Posterior cingulate gyrus (tissue), 11 donors: ENCODE measurements at regions not wholly inside any gene's neighbourhood (a gene's known extent, or its start where the extent isn't known, plus 50 kb on each side); places are given as distances from the start of the nearest gene placed in this dataset.

Experiments used
- DNase-seq, 10 donors: peaks; one replicate each; pipeline versions ENCODE4 v3.0.0 to v3.0.0-alpha.2; 2020 to 2021; ENCODE audit warnings: mixed read lengths in 3 of 10
- intact Hi-C: fragments of 100-400 bp; cut with DNase I; formaldehyde crosslinking; loops from one replicate; pipeline ENCODE4 v1.15.1; 2023

DNA sequence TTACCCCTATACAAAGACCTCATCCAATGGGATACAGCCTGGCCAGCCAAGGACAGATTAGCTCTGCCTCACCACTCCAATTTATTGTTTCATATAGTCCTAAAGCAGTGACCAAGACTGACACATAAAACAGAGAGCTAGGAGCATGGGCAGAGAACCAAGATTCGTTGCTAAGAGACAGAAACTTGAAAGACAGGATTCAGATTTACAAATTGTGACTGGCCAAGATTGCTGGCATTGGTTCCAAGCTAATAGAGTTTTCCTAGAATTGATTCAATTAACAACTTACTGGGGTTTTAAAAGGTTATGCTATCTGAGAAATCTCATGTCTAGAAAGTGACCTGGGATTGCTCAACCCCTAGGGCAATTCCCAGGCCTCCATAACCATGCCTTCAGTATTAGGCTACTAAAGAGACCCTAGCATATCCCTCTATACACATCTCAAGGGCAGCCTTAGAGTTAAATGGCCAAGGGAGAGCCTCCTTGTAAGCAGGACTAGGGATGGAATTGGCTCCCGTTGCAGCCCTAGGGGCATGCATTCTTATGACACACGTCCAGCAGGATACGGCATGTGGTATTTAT lies 75.6 kb downstream of the ICOS start:
- DNase-seq = peak in 1 of 10 donors; percentile 8
- intact Hi-C loops = no loop called here

GRCh38 chr2:204015118-204015843 lies 78.7 kb downstream of the ICOS start:
- intact Hi-C loops = no loop called here
- DNase-seq = no peak

- intact Hi-C loops = no loop called here
- DNase-seq = no peak
Measured at GRCh38 chr2:204018717-204019116, 82.2 kb downstream of the ICOS start.

DNA sequence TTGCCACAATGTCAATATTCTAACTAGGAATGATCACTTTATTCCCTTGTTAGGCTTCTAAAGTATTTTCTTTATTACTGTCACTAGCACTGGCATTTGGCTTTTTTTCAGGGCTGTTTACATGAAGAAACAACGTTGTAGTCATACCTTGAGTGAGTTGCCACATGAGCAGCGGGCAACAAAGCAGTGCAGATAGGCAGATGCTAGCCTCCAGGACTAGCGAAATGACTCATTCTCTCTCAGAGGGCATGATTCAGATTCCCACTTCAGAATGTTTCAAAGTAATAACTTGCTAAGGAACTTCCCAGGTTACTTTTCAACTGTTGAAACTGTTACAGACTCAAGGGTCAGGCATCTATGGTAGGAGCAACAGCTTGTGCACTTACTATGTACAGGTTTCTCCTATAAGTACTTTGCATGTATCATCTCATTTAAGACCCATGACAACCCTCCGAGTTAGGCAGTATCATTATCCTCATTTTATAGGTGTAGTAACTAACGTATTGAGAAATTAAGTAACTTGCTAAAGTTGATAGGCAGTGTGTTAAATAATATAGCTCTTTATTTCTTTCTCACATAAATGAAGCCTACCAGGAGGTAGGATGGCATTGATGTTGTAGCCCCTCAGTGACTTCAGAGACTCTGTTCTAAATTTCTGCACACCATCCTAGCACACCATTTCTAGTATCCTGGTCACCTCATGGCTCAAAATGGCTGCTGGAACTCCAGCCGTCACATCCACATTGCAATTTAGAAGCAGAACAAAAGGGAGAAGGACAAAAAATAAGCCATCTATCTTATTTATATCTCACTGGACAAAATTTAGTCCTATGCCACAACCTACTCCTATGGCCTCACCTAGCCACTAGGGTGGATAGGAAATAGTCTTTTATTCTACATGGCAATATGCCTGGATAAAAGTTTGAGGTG lies 83.3 kb downstream of the ICOS start:
- intact Hi-C loops = loop anchor here (10.0 kb wide), 1 partner anchor 1905 kb away; no protein-coding TSS in a partner anchor

GRCh38 chr2:204021290-204022081 lies 84.9 kb downstream of the ICOS start:
- intact Hi-C loops = loop anchor here (10.0 kb wide), 1 partner anchor 1903 kb away; no protein-coding TSS in a partner anchor

More for the DNA sequence above, 83.3 kb downstream of the ICOS start:
- no peak for DNase-seq

DNA sequence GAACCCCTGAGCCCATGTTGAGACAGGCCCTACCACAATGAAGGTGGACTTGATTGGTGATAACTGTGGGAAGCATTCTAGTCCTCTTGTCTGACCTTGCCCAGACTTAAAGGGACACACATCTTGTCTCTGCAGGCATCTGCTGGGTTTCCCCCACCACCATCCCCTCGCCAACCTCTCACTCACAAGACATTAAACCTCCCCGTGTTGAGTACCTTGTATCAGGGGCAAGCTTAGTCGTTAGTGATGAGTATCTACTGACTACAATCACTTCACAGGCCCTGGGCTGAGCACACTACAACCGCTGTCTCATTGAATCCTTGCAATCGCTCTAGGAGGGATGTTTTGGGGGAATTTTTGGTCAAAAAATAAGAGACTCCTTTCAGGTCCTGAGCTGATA lies 86.0 kb downstream of the ICOS start:
- intact Hi-C loops = loop anchor here (10.0 kb wide), 1 partner anchor 1902 kb away; no protein-coding TSS in a partner anchor
- DNase-seq = no peak

More at GRCh38 chr2:204021290-204022081, 84.9 kb downstream of the ICOS start:
- DNase-seq = no peak

DNA sequence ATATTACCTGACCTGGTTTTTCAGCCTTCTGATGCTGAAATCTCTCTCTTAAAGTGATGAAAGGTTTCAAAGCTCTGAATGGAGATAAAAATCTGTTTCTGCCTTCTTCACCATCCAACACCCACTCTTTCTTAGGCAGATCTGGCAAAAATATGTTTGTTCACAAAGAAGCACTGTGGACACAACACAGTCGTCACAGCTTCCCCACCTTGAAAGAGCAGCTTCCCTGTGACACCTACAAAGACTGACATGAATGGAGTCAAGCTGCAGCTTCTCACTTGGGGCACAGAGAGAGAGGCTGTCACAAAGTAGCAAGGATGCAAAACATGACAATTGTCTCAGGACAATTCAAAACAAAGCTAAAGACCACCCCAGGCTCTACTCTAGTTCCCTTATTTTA lies 86.5 kb downstream of the ICOS start:
- intact Hi-C loops = loop anchor here (10.0 kb wide), 1 partner anchor 1902 kb away; no protein-coding TSS in a partner anchor
- DNase-seq = no peak

- intact Hi-C loops = loop anchor here (10.0 kb wide), 1 partner anchor 1900 kb away; no protein-coding TSS in a partner anchor
- peak in 2 of 10 donors; percentile 12 to 22 for DNase-seq
Measured at GRCh38 chr2:204024503-204024902, 87.9 kb downstream of the ICOS start.

DNA sequence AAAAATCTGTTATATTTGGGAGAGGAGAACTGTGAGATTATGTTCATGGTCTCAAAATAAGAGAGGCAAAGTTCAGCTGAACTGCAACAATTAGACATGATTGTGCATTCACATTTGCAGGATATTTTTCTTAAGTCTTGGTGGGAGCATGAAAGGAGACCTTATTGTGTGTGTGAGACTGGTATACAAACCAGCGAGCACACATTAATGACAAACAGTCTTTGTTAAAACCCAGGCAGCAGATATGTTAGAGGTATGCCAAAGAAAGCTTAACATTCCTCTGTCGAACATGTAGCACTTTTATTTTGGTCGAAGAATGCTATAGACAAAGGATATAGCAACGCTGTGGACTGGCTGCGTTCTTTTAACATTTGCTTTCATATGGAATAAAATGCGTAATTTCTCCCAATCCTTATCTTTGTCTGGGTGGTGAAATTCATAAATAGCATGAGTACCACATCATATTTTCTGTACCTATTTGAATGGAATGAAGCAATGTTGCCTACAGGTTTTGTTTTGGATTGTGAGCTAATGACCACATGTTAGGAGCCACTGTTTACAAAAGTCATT lies 88.4 kb downstream of the ICOS start:
- DNase-seq = no peak
- intact Hi-C loops = loop anchor here (10.0 kb wide), 1 partner anchor 1900 kb away; no protein-coding TSS in a partner anchor

DNA sequence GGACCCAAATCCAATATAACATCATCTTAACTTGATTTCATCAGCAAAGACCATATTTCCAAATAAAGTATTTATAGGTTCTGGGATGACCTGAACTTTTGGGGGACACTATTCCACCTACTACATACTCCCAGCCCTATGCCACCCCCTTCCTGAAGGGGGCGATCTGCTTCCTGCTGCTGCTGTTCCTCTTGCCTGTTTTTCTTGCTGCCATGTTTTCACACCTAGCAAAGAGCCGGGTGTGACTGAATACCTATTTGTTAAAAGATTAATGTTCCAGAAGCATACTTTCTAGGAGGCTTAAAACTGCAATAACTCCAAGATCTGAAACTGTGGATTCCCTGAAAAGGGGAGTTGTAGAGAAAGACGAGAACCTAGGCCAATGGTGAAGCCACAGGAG lies 89.7 kb downstream of the ICOS start:
- intact Hi-C loops = loop anchor here (10.0 kb wide), 1 partner anchor 1899 kb away; no protein-coding TSS in a partner anchor
- DNase-seq = no peak

DNA sequence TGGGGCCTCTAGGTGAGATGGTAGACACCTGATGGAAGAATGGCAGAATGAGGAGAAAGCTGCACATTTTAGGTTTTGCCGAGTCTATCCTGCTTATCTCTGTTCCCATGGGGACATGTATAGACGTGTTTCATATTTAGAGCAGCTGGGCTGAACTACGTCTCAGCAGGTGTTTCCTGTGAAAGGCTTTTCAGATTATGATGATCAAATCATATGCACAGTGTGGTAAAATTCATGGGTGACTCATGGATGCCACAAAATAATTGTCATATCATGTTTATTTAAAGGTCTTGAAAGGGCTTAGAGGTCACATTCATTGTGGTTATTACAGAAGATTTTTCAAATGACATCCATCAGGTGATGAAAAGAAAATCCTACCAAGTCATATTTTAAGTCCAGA lies 90.5 kb downstream of the ICOS start:
- intact Hi-C loops = loop anchor here (10.0 kb wide), 1 partner anchor 1898 kb away; no protein-coding TSS in a partner anchor

GRCh38 chr2:204030322-204030721 lies 93.8 kb downstream of the ICOS start:
- intact Hi-C loops = no loop called here
- no peak for DNase-seq

More for the DNA sequence above, 90.5 kb downstream of the ICOS start:
- no peak for DNase-seq

DNA sequence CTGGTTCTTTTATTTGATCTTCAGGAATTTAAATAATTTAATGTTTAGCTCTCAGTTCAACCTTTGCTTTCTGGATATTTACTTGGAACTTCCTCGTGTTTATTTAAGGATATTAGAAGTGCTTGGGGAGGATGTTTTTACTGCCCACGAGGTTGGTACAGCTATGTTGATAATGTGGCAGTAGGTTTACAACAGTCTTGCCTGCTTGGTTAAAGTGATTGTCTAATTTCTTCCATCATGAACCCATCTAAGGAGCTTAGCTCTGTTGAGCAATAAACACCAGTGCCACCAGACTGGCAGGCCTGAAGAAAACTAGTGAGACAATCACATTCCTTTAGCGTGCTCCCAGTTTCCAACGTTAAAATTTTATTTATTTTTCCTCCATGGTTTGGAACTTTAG lies 94.5 kb downstream of the ICOS start:
- intact Hi-C loops = no loop called here
- no peak for DNase-seq

GRCh38 chr2:204032301-204032700 lies 95.7 kb downstream of the ICOS start:
- intact Hi-C loops = no loop called here
- no peak for DNase-seq

DNA sequence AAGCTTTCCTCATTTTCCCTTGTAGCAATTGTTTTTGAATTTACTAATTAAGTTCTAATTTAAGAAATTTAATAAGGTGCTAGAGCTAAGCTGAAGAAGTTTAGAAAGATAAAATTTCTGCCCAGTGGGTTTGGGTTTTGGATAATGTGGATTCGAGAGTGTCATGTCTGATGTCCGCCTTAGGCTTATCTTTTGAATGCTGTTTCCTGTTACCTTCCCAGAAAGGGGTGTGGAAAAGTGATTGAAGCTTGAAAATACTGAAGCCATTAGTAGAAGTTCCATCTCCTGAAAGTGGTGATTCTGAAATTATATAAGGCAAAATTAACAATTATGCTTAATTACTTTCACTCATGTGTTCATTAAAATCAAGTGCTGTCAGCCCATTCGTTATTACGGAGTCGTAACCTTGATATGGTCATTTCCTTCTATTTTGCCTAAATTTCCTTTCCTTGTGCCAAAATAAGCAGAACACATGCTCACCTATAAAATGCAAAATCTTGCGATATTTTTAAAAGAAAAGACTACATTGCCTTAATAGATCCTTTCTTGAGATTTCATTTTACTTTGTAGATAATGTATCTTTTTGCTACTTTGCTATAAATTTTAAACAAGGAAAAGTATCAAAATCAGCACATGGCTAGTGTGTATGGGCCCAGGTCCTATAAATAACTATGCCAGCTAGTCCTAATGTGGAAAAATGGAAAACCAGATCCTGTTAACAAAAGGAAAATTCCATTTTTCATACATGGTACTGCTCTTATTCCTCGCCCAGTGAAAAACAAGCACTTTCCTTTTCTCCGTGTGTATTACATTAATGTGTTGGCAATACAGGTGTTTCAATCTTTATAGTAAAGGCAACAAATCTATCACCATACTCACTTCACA lies 97.3 kb downstream of the ICOS start:
- intact Hi-C loops = no loop called here
- no peak for DNase-seq

DNA sequence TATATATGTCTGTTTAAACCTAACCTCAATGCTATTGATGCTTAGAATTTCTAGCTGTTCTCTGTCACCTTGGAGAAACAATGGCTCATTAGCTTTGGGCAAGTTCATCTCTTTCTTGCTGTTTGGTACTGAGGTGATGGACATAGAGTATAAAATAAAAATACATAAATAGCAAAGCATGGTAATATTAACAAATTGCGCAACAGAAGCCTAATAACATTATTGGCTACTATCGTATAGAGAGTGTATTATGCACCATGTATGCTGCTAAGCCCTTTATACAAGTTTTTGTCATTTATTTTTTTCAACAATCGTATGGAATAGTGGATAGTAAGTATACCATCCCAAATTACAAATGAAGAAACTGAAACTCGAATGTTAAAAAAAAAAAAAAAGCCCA lies 100.1 kb downstream of the ICOS start:
- intact Hi-C loops = no loop called here
- DNase-seq = no peak

DNA sequence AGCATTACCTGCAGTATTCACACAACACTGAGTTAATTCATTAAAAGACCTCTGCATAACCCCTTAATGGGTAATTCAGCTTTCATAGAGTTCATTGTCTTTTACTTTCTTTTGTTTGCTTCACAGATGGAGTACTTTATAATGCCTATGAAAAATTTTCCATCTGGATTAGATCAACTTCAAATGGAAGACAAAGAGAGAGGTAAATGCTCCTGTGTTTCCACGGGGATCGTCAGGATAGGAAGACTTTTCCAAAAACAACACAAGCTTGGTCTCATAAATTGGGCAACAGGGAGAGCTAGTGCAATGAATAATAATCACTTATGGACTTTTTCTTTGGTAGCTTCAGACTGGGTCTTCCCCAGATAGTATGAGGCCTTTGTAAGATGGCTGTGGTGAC lies 100.7 kb downstream of the ICOS start:
- intact Hi-C loops = no loop called here
- DNase-seq = no peak

GRCh38 chr2:204039298-204039838 lies 102.8 kb downstream of the ICOS start:
- intact Hi-C loops = no loop called here
- no peak for DNase-seq
